Activated CD8-positive, alpha-beta T cell treated with anti-CD3 and anti-CD28 coated beads for 36 hours (primary cell): ENCODE measurements at regions not wholly inside any gene's neighbourhood (a gene's known extent, or its start where the extent isn't known, plus 50 kb on each side); places are given as distances from the start of the nearest gene placed in this dataset.

Experiments
- ATAC-seq: fragments of 200-7000 bp; cut with Tn5 transposase; one replicate; pipeline ENCODE4 v1.10.0; 2021; ENCODE audit warnings: mild to moderate bottlenecking, moderate library complexity
- CTCF ChIA-PET: fragments of 350-600 bp; sonication (Branson Sonifier 250); formaldehyde crosslinking; loops from one replicate; lab custom pipeline; 2021; ENCODE audit warnings: antibody characterized with exemption; lab: Charles Lee
- POLR2A ChIA-PET: fragments of 350-600 bp; sonication (Branson Sonifier 250); formaldehyde crosslinking; loops from one replicate; lab custom pipeline; 2021; ENCODE audit warnings: antibody characterized with exemption; lab: Charles Lee
- DNase-seq: peaks from one replicate; pipeline ENCODE4 v3.0.0-alpha.2; 2020
- H3K27ac Mint-ChIP-seq: one replicate; pipeline ENCODE4 v1.8.0; 2021; ENCODE audit warnings: mild to moderate bottlenecking, mixed read lengths
- H3K27me3 Mint-ChIP-seq: one replicate; pipeline ENCODE4 v1.8.0; 2021; ENCODE audit warnings: mixed read lengths
- H3K36me3 Mint-ChIP-seq: one replicate; pipeline ENCODE4 v1.8.0; 2021; ENCODE audit warnings: low read depth, mixed read lengths
- H3K4me1 Mint-ChIP-seq: one replicate; pipeline ENCODE4 v1.8.0; 2021; ENCODE audit warnings: low read depth, mixed read lengths
- H3K4me3 Mint-ChIP-seq: one replicate; pipeline ENCODE4 v1.8.0; 2021; ENCODE audit warnings: mild to moderate bottlenecking, moderate library complexity, mixed read lengths
- H3K9me3 Mint-ChIP-seq: one replicate; pipeline ENCODE4 v1.8.0; 2021; ENCODE audit warnings: mixed read lengths
- CTCF ChIP-seq: fragments of 200-600 bp; IDR thresholded peaks from one replicate; pipeline ENCODE4 v1.8.0; 2022; ENCODE audit warnings: antibody characterized with exemption, mild to moderate bottlenecking
- intact Hi-C: fragments of 100-400 bp; cut with micrococcal nuclease; formaldehyde crosslinking; loops from one replicate; pipeline ENCODE4 v1.10.0; 2022

- ATAC-seq (no peak), DNase-seq (no peak)
- no peak for TF ChIP-seq CTCF
- no peaks in the 10 kb centered on the region for H3K4me1 Mint-ChIP-seq
- no peaks in the 10 kb centered on the region for H3K9me3 Mint-ChIP-seq
- H3K27me3 Mint-ChIP-seq: peaks cover 15% of the 10 kb centered on the region
- no peak overlapping the region for H3K27ac Mint-ChIP-seq
- intact Hi-C loops: no loop called here
- no peak overlapping the region for H3K4me3 Mint-ChIP-seq
- H3K36me3 Mint-ChIP-seq: no peaks in the 10 kb centered on the region
- CTCF ChIA-PET: no interaction called here
- POLR2A ChIA-PET: no interaction called here
Measured at GRCh38 chr19:31205887-31206518, 143.2 kb downstream of the TSHZ3 start.

GRCh38 chr19:31204115-31204514 is 145.1 kb downstream of the TSHZ3 start:
- CTCF ChIA-PET: no interaction called here

GRCh38 chr19:31185261-31185660 is 164.0 kb downstream of the TSHZ3 start:
- no peak for TF ChIP-seq CTCF
- intact Hi-C loops: no loop called here
- no peak for DNase-seq
- Mint-ChIP-seq H3K4me3 (no peak overlapping the region), H3K9me3 (peaks cover 8% of the 10 kb centered on the region), H3K27ac (no peak overlapping the region), H3K27me3 (peaks cover 10% of the 10 kb centered on the region), H3K36me3 (no peaks in the 10 kb centered on the region), H3K4me1 (no peaks in the 10 kb centered on the region)
- CTCF ChIA-PET: no interaction called here
- POLR2A ChIA-PET: no interaction called here
- ATAC-seq: no peak

More at GRCh38 chr19:31204115-31204514, 145.1 kb downstream of the TSHZ3 start:
- DNase-seq: no peak
- no peak for ATAC-seq
- H3K27me3 Mint-ChIP-seq: peaks cover 22% of the 10 kb centered on the region
- TF ChIP-seq CTCF: no peak
- POLR2A ChIA-PET: no interaction called here
- no peaks in the 10 kb centered on the region for H3K4me1 Mint-ChIP-seq
- H3K4me3 Mint-ChIP-seq: no peak overlapping the region
- H3K9me3 Mint-ChIP-seq: no peaks in the 10 kb centered on the region
- no peak overlapping the region for H3K27ac Mint-ChIP-seq
- no peaks in the 10 kb centered on the region for H3K36me3 Mint-ChIP-seq
- intact Hi-C loops: no loop called here

- ATAC-seq (no peak), DNase-seq (no peak)
- H3K4me3 Mint-ChIP-seq: no peak overlapping the region
- no peak for TF ChIP-seq CTCF
- H3K9me3 Mint-ChIP-seq: no peaks in the 10 kb centered on the region
- intact Hi-C loops: no loop called here
- no peaks in the 10 kb centered on the region for H3K4me1 Mint-ChIP-seq
- no peaks in the 10 kb centered on the region for H3K36me3 Mint-ChIP-seq
- ChIA-PET POLR2A (no interaction called here), CTCF (no interaction called here)
- H3K27me3 Mint-ChIP-seq: peaks cover 3% of the 10 kb centered on the region
- H3K27ac Mint-ChIP-seq: no peak overlapping the region
Measured at GRCh38 chr19:31181535-31181934, 167.7 kb downstream of the TSHZ3 start.

GRCh38 chr19:31180907-31181306 is 168.3 kb downstream of the TSHZ3 start:
- Mint-ChIP-seq H3K9me3 (no peaks in the 10 kb centered on the region), H3K36me3 (no peaks in the 10 kb centered on the region), H3K27me3 (peaks cover 4% of the 10 kb centered on the region), H3K27ac (no peak overlapping the region), H3K4me1 (no peaks in the 10 kb centered on the region), H3K4me3 (no peak overlapping the region)
- no peak for DNase-seq
- no peak for ATAC-seq
- no peak for TF ChIP-seq CTCF
- ChIA-PET CTCF (no interaction called here), POLR2A (no interaction called here)
- intact Hi-C loops: no loop called here
